Osteocyte (in vitro differentiated cells): ENCODE measurements at regions not wholly inside any gene's neighbourhood (a gene's known extent, or its start where the extent isn't known, plus 50 kb on each side); places are given as distances from the start of the nearest gene placed in this dataset.

Experiments
- DNase-seq: peaks from one replicate; pipeline ENCODE4 v3.0.0; 2021; ENCODE audit warnings: mixed read lengths; ENCODE audit not compliant: unreplicated experiment; ENCODE audit errors: extremely low spot score
- H3K27ac Mint-ChIP-seq: one replicate; pipeline ENCODE4 v1.8.0; 2021; ENCODE audit warnings: mild to moderate bottlenecking, mixed read lengths; ENCODE audit not compliant: unreplicated experiment
- H3K27me3 Mint-ChIP-seq: one replicate; pipeline ENCODE4 v1.8.0; 2021; ENCODE audit warnings: mixed read lengths; ENCODE audit not compliant: unreplicated experiment
- H3K36me3 Mint-ChIP-seq: one replicate; pipeline ENCODE4 v1.8.0; 2021; ENCODE audit warnings: mixed read lengths; ENCODE audit not compliant: unreplicated experiment
- H3K4me1 Mint-ChIP-seq: one replicate; pipeline ENCODE4 v1.8.0; 2021; ENCODE audit warnings: mixed read lengths; ENCODE audit not compliant: unreplicated experiment
- H3K4me3 Mint-ChIP-seq: one replicate; pipeline ENCODE4 v1.8.0; 2021; ENCODE audit warnings: mild to moderate bottlenecking, moderate library complexity, mixed read lengths; ENCODE audit not compliant: unreplicated experiment
- H3K9me3 Mint-ChIP-seq: one replicate; pipeline ENCODE4 v1.8.0; 2021; ENCODE audit warnings: mixed read lengths; ENCODE audit not compliant: unreplicated experiment
- TF ChIP-seq, protein P1 (sequence below): fragments of 200-600 bp; sonication (generic); IDR thresholded peaks from 2 replicates; pipeline ENCODE4 v1.5.0; 2021; ENCODE audit warnings: antibody characterized with exemption, mild to moderate bottlenecking, moderate library complexity

DNA sequence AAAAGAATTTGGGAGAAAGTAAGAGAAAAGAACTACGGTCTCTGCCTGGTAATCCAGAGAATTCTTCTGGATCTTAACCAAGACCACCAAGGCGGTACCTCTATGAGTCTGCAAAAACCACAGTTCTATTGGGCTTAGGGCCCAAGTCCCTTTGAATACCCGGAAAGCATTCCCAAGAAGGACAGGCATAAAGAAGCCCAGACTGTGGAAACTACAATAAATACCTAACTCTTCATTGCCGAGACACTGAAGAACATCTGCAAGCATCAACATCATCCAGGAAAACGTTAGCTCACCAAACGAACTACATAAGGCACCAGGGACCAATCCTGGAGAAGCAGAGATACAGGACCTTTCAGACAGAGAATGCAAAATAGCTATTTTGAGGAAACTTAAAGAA, 162.3 kb upstream of the TMC3 start:
- H3K4me1 Mint-ChIP-seq: peaks cover 13% of the 10 kb centered on the region
- H3K9me3 Mint-ChIP-seq: peaks cover 15% of the 10 kb centered on the region
- no peak overlapping the region for H3K4me3 Mint-ChIP-seq
- no peak for DNase-seq
- TF ChIP-seq, protein P1, sequence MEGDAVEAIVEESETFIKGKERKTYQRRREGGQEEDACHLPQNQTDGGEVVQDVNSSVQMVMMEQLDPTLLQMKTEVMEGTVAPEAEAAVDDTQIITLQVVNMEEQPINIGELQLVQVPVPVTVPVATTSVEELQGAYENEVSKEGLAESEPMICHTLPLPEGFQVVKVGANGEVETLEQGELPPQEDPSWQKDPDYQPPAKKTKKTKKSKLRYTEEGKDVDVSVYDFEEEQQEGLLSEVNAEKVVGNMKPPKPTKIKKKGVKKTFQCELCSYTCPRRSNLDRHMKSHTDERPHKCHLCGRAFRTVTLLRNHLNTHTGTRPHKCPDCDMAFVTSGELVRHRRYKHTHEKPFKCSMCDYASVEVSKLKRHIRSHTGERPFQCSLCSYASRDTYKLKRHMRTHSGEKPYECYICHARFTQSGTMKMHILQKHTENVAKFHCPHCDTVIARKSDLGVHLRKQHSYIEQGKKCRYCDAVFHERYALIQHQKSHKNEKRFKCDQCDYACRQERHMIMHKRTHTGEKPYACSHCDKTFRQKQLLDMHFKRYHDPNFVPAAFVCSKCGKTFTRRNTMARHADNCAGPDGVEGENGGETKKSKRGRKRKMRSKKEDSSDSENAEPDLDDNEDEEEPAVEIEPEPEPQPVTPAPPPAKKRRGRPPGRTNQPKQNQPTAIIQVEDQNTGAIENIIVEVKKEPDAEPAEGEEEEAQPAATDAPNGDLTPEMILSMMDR: no peak
- H3K36me3 Mint-ChIP-seq: peaks cover 1% of the 10 kb centered on the region
- peaks cover 5% of the 10 kb centered on the region for H3K27me3 Mint-ChIP-seq
- H3K27ac Mint-ChIP-seq: no peak overlapping the region

DNA sequence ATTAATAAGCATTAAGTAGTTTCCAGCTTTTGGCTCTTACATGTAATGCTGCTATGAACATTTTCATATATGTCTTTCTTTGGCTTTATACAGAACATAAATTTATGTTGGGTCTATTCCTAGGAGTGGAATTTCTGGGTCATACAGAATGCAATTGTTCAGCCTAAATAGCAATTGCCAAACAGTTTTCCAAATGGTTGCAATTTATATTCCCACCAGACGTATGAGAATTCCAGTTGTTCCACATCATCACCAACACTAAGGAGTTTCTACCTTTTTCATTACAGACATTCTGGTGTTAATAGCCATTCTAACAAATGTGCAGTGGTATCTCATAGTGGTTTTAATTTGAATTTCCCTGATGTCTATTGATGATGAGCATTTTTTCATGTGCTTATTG, 160.1 kb upstream of the TMC3 start:
- peaks cover 5% of the 10 kb centered on the region for H3K27me3 Mint-ChIP-seq
- H3K36me3 Mint-ChIP-seq: peaks cover 1% of the 10 kb centered on the region
- H3K27ac Mint-ChIP-seq: no peak overlapping the region
- H3K4me3 Mint-ChIP-seq: no peak overlapping the region
- TF ChIP-seq, protein P1: no peak
- no peak for DNase-seq
- H3K9me3 Mint-ChIP-seq: peaks cover 15% of the 10 kb centered on the region
- H3K4me1 Mint-ChIP-seq: peaks cover 35% of the 10 kb centered on the region

DNA sequence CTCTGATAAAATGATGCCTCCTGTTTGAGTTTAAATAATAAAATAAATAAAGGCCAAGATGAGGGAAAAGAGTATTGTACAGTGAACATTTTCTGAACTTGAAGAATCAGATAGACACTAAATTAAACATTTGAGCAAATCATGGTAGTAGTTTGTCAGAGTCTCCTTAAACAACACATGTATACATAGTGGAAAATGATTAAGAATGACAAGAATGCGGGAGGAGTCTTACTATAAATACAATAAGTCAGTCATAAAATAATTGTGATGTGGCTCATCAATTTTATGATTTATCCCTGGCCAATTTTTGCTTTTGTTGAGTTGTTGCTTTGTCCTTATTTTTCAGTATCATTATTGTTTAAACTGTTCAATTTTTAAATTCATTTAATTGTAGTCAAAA, 158.0 kb upstream of the TMC3 start:
- peaks cover under 1% of the 10 kb centered on the region for H3K27me3 Mint-ChIP-seq
- peak overlapping the region; percentile 73 for H3K27ac Mint-ChIP-seq
- peaks cover 1% of the 10 kb centered on the region for H3K36me3 Mint-ChIP-seq
- no peak for DNase-seq
- TF ChIP-seq, protein P1: no peak
- H3K4me3 Mint-ChIP-seq: no peak overlapping the region
- peaks cover 3% of the 10 kb centered on the region for H3K9me3 Mint-ChIP-seq
- peaks cover 40% of the 10 kb centered on the region for H3K4me1 Mint-ChIP-seq

DNA sequence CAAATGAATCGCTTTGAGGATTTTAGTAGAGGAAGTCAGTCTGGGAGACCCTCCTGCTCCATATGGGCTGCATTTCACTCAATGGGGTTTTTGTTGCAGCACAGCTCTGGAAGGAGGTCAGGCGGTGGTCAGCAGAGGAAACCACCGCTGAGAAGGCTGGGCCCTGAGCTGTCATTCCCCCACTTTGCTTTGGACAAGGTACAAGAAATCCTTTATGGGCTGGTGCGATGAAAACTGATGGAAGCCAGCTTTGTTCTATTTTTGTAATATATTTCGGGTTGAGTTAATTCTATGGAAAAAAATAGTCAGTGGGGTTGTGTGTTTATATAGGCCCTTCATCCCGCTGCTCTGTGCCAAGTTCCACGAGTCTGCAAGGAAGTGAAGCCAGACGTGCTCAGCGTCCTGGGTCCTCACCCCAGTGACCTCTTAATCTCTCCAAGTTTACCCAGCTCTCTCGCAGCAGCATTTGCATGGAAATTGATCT, 157.1 kb upstream of the TMC3 start:
- H3K27me3 Mint-ChIP-seq: no peaks in the 10 kb centered on the region
- H3K4me1 Mint-ChIP-seq: peaks cover 40% of the 10 kb centered on the region
- TF ChIP-seq, protein P1: no peak
- H3K4me3 Mint-ChIP-seq: peak overlapping the region; percentile 27
- H3K27ac Mint-ChIP-seq: peak overlapping the region; percentile 73
- no peaks in the 10 kb centered on the region for H3K36me3 Mint-ChIP-seq
- H3K9me3 Mint-ChIP-seq: no peaks in the 10 kb centered on the region
- no peak for DNase-seq

DNA sequence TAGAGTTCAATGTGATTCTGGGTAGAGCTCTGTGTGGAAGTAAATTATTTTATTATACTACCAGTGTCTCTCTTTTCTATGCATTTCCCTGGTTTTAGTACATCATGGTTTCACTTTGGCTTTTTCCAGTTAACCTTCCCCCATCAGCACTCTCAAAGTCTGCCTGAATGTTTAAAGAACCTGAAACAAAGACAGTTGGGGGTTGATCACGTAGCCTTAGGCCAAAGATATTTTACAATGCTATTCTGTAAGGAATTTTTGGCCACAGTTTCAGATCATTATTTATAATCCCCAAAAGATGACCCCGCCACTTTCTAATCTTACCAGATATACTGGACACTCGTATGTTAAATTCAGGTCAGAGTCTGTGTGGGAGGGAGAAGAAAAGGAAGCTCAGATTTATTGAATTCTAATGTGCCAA, 156.3 kb upstream of the TMC3 start:
- TF ChIP-seq, protein P1: no peak
- Mint-ChIP-seq H3K4me1 (peaks cover 40% of the 10 kb centered on the region), H3K27ac (peak overlapping the region; percentile 58), H3K4me3 (no peak overlapping the region), H3K36me3 (no peaks in the 10 kb centered on the region), H3K27me3 (no peaks in the 10 kb centered on the region), H3K9me3 (no peaks in the 10 kb centered on the region)
- DNase-seq: no peak
